Activated T-helper 9 cell treated with anti-CD3 and anti-CD28 coated beads, Interleukin-2, amount 50 U/mL, for 16 hours (primary cell): ENCODE measurements at regions not wholly inside any gene's neighbourhood (a gene's known extent, or its start where the extent isn't known, plus 50 kb on each side); places are given as distances from the start of the nearest gene placed in this dataset.
"Not testable (repeated sequence)": the region's sequence is repeated elsewhere in the genome, so short reads cannot be mapped to it uniquely, and the experiment has no call there.

Experiments used
- DNase-seq: peaks from one replicate; pipeline ENCODE4 v3.0.0-alpha.2; 2020; ENCODE audit warnings: low read depth

- DNase-seq: no peak
Observed at GRCh38 chr6:11427091-11427722, 110.3 kb upstream of the TMEM170B start.

DNA sequence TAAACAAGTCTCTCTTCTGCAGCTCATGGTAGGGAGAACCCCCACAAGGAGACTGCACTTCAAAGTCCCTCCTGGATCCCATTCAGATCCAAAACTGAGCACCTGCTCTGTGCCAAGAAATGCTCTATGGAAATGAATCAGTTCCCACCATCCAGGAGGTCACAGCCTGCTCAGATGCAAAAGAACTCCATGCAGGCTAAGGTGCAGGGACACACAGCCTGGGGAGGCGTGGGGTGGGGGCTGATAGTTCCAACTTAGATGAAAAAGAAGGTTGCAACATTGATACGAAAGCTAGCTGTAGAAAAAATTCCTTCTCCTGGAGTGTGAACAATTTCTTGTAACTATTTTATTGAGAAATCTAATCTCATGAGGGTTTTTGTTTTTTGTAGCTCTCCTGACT is 111.0 kb upstream of the TMEM170B start:
- DNase-seq: no peak

- no peak for DNase-seq
Observed at GRCh38 chr6:11425876-11426275, 111.7 kb upstream of the TMEM170B start.

DNA sequence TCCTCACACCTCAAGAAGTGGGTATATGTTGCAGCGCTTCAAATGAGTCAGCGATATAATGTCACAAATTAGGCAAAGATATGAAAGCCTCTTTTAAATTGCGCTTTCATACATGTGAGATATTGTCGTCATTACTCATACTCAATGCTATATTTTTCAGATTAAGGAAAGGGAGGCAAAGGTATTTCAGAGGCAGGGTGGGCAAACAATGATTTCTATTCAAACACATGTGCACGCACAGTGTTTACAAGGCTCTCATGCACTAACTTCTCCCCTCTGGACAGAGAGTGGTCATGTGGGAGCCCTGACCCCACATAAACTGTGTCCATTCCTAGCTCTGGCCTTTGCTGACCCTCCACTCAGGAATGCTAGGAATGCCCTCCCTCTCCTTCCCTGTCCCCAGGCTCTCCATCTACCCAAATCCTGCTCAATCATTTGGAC is 112.1 kb upstream of the TMEM170B start:
- no peak for DNase-seq

DNA sequence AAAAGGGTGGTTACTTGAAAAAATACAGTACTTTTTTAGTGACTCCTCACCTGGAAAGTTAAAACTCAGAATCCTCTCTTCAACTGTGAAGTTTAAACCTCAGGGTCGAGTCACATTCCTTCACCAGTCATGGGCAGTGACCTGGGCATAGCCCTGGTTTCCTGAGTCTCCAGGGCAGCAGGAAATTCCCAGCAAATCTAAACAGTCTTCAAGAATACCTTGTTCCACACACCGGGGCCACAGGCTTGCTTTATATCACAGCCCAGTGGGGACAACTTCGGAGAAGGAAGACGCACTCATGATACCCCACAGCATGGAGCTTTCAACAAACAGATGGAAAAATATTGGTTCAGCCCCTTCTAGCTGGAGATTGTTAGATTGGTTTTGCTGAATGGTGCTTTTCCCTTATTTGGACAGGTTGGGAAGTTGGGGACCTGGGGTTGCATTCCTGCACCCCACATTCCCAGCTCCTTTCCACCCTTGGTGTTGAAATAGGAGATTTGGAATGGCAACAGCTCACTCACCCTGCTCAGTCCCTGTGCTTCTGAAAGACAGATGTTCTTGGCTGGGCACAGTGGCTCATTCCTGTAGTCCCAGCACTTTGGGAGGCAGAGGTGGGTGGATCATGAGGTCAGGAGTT is 113.0 kb upstream of the TMEM170B start:
- DNase-seq: no peak

DNA sequence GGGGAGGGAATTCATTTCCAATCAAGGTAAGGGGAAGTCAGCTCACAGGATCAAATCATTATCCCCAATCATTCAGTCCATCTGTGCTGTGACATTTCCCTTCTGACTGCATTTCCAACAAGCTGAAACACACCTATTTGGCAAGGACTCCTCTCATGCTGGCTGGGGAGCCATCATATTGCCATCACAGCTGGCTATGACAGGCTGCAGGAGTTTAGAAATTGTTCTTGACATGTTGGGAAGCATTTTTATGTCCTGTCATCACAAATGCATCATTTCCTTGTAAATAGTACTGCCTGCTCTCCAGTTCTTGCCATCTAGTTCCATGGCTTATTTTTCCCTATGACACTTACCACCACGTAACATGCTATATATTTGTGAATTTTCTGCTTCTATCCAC is 113.9 kb upstream of the TMEM170B start:
- DNase-seq: no peak

DNA sequence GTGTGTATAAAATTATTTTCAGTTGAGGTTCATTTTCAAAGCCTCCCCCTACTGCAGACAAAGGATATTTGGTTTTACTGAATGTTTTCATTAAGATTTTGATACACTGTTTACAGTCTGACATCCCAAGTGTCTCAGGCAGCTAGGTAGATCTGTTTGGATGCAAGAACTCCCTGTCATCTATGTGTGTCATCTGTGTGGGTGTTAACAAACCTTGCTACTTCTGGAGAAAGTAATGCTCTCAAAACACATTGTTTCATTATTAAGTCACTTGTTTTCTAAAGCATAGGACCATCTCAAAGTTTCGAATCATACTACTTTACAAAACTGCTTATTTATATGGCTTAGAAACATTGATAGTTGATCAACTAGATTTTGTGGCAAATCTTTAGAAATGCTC is 114.5 kb upstream of the TMEM170B start:
- DNase-seq: no peak

DNA sequence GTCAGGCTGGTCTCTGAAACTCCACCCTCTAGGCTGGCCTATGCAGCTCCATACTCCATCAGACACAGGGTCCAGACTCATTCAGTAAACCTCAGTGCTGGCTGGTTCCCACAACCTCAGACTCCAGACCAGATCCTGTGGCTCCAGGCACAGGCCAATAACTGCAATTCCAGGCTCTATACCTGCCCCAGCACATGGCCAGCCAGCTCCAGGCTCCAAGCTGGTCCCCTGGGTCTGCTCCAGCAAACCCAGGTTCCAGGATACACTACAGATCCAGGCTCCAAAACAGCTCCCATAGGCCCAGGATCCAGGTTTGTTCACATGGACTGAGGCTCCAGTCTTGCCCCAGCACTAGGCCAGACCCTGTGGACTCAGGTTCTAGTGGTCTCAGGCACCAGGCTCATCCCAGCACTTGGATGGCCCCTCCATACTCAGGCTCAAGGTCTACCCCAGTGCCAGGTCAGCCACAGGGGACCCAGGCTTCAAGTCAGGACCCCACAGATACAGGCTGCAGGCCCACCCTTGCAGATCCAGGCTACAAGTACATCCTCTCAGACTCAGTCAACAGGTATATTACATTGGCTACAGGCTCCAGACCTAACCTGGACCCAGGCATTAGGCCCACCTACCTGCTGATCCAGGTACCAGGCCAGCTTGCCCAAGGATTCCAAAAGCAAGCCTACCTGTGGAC is 117.6 kb upstream of the TMEM170B start:
- no peak for DNase-seq

DNA sequence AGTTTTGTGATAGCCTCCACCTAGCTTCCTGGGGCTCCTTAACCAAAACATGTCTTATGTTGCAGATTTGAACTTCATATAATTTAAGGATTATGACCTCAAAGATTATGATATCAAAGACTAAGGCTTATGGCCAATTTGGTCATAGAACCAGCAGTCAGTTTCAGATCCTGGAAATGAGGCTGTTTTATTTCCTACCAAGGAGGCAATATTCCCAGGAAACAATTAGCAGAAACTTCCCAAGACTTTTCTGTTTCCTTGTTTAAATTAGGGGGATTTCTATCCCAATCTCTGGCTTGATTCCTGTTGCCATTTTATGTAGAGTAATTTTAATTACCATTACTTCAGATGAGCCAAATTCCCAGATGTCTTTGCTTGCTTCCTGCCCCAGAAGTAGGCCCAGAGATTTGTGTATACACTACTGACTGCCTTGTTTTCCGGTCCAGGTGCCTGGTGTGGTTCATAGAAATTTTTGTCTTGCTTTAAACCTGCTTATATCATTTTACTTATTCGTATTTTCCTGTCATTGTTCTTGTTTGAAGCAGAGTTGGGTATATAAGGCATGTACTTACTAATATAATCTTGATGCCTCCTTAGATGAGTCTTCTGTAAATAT is 119.2 kb upstream of the TMEM170B start:
- no peak for DNase-seq

- DNase-seq: peak; percentile 3
Observed at GRCh38 chr6:11416936-11417576, 120.5 kb upstream of the TMEM170B start.

GRCh38 chr6:11416099-11416935 is 121.2 kb upstream of the TMEM170B start:
- not testable (repeated sequence) for DNase-seq

- no peak for DNase-seq
Observed at GRCh38 chr6:11415557-11415956, 122.0 kb upstream of the TMEM170B start.

DNA sequence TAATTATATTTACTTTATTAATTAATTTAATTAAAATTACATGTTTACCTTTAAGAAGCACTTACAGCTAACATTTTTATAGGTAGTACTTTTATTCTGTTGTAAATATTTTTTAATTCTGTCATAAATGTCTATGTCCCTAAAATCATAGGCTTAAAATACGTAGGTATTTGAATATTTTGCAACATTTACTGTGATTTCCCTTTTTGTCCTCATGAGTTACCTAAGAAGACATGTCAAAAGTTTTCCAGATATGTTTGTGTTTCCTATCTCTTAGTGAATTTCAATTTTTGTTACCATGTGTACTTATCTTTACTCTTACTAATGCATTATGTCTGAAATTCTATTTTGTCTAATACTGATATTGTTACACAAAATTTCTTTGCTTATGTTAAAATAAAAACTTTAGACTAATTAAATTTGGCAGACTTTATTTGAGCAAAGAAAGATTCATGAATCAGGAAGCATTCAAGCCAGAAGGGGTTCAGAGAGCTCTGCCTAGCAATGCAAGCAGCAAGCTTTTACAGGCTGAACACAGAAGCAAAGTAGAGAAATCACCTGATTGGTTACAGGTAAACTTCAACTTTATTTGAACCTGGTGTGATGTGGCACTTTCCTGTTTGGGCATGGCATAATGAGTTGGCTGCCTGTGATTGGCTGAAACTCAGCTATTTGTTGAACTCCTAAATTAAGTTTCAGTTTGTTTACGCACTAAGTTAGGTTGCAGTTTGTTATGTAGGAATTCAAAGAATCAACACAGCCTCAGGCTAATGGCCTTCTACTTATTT is 123.2 kb upstream of the TMEM170B start:
- DNase-seq: peak; percentile 10

DNA sequence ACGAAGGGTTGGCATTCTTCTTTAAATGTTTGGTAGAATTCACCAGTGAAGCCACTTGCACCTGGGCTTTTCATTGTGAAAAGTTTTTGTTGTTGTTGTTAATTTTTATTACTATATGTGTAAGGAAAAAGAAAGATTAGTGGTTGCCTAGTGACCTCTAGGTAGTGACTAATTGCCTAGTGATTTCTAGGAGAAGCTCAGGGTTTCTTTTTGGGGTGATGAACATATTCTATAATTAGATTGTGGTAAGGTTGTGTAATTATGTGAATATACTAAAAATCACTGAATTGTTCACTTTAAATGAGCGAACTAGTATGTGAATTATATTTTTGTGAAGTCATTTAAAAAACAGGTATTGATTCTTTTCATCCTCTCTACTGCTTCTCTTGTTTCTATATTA is 123.8 kb upstream of the TMEM170B start:
- no peak for DNase-seq

DNA sequence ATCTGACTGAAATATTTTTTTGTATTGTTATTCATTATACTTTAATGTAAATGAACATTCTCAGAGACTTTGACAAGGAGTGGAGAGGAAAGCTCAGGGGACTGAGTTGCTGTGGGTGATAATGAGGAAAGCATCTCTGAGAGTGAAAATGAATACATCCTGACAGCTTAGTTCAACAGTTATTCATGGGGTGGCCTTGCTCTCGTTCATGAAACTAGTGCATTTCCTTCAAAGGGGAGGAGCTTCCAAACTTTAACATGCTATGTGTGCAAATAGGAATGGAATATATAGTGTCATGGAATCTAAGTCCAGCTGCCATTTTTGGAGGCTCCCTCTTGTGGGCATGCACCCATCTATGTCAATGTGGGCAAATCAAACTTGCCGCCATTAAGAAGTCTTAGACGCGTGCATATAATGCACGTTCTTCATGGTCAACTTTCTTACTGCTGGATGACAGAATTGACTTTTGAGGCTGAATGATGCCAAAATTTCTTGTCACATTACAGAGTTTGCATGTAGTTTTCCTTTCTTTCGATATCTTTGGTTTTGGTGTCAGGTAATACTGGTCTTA is 124.3 kb upstream of the TMEM170B start:
- no peak for DNase-seq

- no peak for DNase-seq
Observed at GRCh38 chr6:11412616-11413015, 124.9 kb upstream of the TMEM170B start.

GRCh38 chr6:11412011-11412424 is 125.5 kb upstream of the TMEM170B start:
- DNase-seq: no peak

- no peak for DNase-seq
Observed at GRCh38 chr6:11411593-11411992, 126.0 kb upstream of the TMEM170B start.

GRCh38 chr6:11410539-11411307 is 126.8 kb upstream of the TMEM170B start:
- peak; percentile 3 for DNase-seq

GRCh38 chr6:11409371-11409770 is 128.2 kb upstream of the TMEM170B start:
- DNase-seq: no peak
